Fibroblast of skin of left biceps (primary cell): ENCODE measurements at regions not wholly inside any gene's neighbourhood (a gene's known extent, or its start where the extent isn't known, plus 50 kb on each side); places are given as distances from the start of the nearest gene placed in this dataset.
"Not testable (repeated sequence)": the region's sequence is repeated elsewhere in the genome, so short reads cannot be mapped to it uniquely, and the experiment has no call there.

Experiments used
- DNase-seq, 2 experiments: peaks; one replicate each; pipeline ENCODE4 v3.0.0-alpha.2; 2013; ENCODE audit warnings: low read depth in 2 of 2

DNA sequence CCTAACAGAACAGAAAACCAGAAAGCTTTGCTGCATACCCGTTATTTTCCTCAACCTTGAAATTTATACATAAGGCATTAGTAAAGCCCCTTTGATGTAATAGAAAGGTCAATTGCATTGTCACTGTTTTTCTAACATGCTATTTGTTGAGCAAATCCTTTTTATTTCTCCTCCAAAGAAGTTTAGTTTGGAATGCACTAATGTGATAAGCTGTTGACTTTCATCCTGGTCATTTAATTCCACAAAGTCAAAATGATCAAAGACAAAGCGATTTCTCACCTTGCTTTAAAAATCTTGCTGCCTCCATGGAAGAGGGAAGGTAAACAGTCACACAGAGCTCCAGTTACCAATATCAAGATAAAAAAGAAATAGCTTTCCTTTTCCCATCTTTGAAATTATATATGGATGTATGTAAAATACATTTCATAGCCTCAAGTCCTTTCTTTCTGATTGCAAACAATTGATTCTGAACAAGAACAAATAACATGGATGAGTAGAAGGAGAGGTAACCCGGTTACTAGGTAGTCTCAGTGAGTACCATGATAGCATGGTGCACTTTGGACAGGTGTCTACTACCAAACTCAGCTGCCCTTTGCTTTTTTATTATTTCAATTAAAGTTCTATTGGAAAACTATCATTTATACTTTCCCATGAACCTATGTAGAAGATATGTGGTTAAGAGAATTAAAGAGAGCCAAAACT is 452.7 kb downstream of the STK39 start:
- no peak for DNase-seq

DNA sequence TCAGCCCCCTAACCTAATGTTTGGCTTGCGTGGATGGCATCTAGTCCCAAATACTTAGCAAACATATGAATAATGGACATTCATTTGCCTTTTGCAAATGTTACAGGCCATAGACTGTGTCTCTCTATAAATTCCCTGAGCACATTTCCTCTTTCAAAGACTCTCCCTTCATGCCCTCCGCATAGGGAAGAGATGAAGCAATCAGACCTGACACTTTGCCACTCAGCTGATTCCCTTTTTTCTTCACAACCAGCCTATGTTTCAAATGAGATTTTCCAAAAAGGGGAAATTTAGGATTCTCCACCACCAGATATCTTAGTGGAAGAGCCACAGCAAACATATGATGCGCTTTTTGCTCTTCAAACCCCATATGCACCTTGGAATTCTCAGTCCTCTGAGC is 453.7 kb downstream of the STK39 start:
- no peak for DNase-seq

DNA sequence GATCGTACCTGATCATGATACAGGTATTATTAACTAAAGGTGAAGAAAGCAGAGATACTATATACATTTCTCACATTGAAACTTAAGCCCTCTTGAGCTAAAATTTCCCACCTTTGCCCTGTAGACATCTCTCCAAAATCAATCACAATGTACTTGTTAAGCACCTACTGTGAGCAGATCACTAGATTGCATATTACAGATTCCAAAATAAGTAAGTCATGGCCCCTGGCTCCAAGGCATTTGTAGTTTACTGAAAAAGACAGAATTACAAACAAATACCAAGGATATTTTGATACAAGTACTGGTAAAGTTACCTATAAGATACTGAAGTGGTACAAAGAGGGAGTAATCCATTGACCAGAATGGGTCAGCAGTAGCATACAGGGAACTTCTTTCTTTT is 455.3 kb downstream of the STK39 start:
- DNase-seq = no peak

DNA sequence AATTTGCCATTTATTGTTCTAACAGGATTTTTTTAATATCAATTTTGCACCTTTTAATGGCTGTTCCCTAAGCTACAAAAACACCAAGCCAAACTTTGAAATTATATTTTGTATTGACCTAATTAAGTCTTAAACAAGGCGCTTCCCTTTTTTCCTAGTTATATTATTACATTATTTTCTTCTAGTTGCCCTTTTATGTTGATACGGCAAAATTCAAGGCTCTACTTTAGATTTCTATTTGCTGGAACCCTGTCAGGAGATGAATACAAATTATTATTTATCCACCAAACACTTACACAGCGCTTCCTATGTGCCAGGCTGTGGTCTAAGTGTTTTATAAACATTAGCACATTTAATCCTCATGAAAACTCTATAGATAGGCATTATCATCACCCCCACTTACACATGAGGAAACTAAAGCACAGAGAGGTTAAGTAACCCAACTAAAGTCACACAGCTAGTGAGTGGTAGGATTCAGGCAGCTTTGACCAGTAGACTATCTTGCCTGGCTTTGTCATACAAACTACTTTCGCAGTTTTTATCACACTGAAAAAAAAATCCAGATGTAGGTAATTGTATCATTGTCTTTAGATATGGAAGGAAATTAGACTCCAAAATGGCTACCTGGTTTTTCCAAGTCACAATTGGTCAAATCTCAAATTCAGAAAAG is 456.5 kb downstream of the STK39 start:
- DNase-seq = no peak

DNA sequence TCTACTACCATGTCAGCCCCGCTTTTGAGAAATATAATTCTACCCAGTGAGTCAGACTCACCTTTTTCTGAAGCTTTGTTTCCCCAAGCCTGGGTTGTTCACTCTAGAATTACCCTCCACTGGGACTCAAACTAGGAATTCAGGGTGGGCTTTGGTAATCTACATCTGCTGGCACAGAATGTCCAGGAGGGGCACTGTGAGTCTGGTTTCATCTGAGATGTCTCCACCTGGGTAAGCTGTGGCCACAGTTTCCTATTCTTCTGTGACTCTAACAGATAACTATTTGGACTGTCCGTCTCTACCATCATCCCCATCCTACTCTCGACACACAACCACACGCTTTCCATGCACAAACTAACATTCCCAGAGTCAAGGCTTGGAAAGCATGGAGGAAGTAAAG is 457.2 kb downstream of the STK39 start:
- DNase-seq = no peak

DNA sequence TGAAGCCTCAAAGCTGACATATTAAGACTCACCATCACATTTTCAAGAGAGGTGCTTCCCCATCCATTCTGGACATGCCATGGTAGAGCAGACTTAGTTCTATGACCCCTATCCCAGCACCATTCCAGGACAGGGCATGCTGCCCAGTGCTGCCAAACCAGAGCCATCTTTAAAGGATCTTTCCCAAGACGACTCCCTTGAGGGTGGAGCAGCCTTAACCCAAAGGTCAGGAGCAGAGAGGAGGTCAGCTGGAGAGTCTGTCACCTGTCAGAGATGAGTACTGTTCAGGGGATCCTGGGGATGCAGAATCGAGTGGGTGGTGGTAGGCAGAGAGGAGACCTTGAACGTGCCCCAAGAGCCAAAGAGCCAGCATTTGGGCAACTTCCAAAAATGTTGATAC is 459.8 kb downstream of the STK39 start:
- no peak for DNase-seq

DNA sequence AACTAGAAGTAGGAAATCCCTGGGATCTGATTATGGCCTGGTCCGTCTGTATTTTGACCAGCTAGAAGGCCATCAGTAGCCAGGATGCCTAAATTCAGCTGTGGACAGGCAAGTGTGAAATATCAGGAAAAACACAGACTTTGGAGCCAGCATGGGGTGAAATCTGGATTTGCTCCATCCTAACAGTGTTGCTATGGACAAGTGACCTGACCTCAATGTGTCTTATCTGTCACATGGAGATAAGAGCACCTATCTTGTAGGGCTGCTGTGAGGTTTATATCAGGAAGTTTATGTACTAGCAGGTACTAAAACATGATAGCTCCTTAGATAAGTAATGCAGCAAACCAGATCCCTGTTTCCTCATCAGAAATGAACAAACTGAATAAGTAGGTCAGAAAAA is 460.4 kb downstream of the STK39 start:
- DNase-seq = no peak

DNA sequence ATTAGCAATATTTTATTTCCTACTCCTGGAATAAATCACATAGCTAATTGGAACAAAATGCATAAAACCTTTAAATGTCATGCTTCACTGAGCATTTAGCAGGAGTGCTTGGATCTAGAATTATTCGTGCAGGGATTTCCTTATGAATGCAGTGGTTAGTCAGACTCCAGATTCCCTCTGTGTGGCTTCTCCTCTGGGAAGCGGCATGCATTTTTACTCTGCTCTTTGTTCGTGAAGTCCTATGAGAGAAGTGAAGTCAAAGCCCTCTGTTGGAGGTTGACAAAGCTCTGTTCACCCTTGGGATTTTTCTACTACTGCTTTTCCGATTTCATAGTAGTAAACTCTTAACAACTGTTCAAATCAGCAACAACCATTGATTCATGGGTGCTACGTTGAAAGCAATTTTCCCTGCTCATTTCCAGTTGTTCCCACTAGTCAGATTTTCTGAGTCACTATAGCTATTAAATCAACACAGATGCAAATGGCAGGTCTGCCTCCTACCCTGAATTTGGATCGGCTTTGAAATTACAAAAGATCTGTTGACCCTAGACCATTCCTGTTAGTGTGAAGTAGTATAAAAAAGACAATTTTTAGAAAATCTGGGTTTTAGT is 461.7 kb downstream of the STK39 start:
- DNase-seq = no peak

DNA sequence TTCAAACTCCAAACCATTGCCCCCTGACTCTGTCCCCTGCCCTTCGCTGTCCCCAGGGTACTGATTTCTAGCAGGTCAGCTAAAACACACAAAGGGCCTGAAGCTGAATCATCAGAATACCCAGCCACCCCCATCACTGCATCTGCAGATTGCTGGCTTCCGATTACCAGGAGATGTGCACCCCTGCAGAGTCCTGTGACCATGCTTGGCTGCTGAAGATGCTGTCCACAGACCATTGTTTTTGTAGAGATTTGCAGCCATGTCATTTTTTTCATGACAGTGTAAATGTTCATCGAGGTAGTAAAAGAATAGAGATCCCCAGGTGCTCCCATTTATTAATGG is 463.3 kb downstream of the STK39 start:
- no peak for DNase-seq

DNA sequence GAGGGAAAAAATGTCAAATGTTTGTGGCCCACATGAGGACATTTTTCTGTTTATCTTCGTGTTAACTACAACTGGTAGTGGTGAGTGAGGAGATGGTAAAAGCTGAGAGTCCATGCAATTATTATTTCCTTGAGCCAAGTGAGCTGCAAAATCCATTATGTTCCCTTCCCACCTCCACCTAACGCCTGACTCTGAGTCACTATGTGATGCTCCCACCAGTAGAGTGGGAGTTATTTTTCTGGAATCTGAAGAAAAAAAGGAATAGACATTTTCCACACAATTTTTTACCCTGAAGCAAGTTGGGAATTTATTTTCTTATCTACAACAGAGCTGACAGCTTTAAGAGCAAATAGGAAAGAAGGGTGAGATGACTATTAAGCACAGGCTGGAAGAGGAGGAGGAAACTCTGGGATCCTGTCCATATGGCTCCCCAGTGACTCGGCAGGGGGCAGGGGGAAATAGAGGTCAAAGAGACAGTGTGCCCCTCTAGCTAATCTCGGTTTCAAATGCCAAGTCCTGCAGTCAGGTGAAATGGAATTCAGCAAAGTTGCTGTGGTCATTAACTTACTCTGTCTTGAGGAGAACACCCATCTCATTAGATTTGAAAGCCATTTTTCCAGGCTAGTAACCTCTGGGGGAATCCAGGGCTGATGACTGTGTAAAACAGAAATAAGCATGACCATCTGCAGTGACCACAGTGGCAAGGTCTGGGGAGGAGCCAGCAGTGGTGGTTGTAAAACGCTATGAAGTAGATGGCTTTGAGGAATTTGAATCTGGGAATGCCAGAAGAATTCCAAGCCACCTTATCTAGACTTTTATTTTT is 463.9 kb downstream of the STK39 start:
- no peak for DNase-seq

DNA sequence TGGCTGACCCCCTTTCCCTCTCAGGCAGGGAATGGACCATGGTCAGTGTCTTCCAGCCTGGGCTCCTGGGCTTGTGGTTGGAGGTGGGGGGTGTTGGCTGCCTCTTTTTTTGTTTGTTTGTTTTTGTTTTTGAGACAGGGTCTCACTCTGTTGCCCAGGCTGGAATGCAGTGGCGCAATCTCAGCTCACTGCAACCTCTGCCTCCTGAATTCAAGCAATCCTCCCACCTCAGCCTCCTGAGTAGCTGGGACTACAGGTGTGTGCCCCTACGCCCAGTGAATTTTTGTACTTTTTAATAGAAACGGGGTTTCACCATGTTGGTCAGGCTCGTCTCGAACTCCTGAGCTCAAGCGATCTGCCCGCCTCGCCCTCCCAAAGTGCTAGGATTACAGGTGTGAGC is 465.8 kb downstream of the STK39 start:
- DNase-seq = not testable (repeated sequence)

DNA sequence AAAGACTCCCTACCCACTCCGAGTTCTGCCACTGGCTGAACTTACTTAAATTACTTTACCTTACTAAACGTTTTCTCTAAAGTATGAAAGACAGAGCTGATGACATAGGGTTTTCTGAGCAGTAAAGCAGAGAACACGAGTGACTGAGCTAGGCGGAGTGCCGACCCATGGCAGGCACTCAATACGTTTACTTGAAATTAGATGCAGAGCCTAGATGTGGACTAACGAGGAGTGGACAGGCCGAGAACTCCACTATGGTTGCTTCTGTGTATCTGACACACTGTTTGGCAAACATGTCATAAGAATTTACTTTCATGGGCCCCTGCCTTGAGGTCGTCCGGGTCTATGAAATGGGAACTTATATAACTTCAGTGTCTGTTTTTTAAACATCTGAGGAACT is 471.0 kb downstream of the STK39 start:
- no peak for DNase-seq

DNA sequence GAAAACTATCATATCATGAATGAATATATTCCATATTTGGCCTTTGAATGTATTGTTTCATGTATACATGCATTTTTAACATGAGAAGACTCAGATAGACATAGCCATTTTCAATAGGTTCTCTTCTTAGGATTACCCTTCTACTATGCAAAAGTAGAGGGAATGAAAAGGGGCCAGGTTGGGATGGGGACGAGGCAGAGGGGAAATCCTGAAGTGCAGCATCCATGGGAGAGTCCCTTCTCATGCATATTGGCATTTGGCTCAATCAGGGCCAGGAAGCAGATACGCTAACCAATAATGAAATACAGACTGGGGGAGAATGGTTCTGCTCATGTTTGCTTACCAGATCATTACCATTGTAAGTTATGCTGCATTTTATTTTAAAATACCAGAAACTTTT is 475.8 kb downstream of the STK39 start:
- no peak for DNase-seq

DNA sequence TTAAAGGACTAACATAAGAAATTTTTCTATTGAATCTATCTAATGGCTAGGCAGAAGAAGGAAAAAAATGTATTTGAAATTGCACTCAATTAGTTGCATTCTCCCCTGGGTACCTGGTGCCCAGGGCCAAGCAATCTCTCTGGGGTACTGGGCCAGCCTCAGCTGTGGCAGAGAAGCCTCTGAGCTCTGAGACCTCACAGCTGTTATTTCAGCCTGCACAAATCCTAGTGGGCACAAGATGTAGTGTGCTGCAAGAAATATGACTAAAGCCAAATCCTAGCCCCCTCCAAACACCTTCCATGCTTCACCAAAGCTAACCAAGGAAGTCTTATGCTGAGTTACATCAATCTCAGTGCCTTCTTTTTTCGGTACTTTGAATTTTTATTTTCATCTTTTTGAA is 478.4 kb downstream of the STK39 start:
- no peak for DNase-seq

DNA sequence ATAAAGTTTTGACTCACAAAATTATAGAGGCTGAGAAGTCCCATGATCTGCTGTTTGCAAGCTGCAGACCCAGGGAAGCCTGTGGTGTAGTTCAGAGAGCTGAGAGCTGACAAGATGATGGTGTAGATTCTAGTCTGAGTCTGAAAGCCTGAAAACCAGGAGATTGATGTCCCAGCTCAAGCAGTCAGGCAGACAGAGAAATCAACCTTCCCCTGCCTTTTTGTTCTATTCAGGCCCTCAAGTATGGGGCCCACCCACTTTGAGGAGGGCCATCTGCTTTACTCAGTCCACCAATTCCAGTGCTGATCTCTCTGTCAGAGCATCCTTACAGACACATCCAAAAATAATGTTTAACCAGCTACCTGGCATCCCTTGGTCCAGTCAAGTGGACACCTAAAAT is 479.6 kb downstream of the STK39 start:
- no peak for DNase-seq

DNA sequence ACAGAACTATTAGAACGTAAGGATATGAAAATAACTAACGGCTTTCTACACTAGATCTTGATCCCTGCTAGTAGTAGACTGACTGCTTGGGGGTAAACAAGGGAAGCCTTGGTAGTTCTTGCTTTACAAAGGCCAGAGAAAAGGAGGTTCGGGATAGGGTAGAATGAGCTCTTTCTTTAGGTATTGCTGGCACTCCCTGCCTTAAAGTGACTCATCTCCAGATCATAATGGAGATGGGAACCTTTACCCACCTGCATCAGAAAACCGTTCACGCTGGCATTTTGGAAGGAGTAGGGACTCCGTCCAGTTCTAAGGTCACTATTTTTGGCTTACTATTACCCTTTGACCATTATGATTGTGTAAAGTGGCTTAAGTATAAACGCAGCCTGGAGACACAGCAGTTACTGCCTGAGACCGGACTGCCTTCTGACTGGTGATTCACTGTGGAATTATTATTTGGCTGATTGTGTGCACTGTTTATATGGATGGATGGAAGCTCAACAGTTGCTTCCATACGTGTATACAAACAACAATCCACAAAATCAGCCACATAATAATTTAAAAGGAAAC is 482.5 kb downstream of the STK39 start:
- DNase-seq = no peak

DNA sequence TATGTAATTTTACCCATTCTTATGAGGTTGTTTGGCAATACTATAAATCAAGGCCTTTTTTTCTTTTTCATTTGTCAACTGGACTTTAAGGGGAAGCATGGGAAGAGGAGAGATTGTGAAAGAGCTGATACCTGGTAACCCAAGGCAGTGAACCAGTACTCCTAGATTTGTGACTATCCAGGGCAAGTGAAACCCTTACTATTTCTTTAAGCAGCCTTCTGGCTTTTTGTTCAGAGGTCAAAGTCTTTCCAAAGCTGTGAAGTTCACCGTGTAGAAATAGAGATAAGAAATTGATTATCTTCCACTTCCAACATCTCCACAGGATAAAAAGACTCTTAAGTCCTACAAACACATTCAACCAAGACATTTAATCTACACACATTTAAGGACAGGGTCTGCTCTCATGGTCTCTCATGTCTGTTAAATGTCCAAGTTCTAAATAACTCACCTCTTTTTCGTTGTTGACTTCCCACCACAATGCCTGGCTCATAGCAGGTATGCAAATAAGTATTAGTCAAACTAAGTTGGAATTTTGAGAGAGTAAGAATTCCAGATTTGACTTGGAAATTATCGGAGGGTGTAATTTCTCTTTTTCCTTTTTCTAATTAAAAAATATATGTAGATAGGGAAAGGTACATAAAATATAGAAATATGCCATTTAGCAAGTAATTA is 485.8 kb downstream of the STK39 start:
- DNase-seq = no peak

DNA sequence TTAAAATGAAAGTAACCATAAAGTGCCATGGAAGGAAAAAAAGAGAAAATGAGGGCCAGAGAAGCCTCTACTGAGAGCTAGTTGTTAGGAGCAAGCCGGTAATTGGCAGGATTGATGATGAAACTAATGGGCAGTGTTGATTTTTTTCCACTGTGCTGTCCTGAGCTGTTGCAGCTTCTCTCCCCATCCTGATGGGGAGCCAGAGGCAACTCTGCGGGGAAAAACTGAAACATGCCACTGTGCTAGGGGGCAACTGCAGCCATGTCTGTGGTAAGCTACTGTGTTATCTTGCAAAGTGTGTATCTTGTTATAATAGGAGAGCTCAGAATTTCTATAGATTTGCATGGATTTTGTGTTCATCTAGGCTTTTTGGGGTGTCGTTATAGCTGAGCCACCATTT is 487.9 kb downstream of the STK39 start:
- no peak for DNase-seq

DNA sequence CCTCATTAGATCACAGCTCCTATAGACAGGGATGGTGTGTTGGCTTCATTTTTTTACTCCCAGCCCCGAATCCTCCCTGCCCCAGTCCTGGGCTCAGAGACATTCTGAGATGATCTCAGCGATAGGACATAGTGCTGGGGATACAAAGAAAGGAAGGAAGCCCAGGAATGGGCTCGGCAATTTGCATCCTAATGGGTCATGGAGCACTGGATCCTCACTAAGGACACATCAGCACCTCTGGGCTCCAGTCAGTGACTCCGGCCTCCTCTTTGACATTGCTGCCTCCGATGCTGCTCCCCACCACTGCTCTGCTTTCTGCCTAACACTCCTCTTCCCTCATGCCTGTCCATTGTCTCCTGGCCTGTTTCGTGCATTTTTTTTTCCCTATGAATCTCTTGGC is 489.1 kb downstream of the STK39 start:
- no peak for DNase-seq

DNA sequence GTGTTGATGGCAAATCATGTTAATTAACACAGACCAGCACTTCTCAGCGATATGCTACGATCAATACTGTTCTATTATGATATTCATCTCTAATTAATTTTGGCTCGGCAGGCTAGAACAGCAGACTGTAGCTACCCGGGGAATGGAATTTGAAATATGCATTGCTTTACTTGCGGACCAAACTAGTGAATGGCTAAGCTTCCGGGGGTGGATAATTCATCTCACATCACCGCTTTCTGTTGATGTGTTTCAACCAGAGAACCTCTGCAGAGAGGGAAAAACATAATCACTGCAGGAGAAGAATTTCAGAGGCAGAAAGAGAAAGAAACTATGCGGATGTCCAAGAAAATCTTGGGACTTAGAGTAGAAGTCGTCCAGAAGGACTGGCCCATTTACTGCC is 490.9 kb downstream of the STK39 start:
- no peak for DNase-seq

DNA sequence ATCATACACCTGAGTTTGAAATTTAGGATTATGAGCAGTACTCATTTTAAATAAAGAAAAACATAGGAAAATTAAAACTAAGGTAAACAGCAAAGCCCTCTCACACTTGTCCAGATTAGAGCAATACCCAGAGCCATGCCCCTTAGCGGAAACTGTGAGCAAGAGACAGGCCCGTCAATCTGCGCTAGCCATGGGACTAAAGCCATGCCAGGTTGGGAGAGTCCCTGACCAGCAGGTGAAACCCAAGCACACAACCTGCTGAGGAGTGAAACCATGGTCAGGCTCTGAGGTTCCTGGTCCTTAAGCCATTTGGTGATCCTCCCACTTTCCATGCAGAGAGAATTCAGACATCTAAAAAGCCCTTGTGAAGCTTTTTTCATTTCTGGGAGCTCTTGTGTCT is 494.3 kb downstream of the STK39 start:
- DNase-seq = no peak

DNA sequence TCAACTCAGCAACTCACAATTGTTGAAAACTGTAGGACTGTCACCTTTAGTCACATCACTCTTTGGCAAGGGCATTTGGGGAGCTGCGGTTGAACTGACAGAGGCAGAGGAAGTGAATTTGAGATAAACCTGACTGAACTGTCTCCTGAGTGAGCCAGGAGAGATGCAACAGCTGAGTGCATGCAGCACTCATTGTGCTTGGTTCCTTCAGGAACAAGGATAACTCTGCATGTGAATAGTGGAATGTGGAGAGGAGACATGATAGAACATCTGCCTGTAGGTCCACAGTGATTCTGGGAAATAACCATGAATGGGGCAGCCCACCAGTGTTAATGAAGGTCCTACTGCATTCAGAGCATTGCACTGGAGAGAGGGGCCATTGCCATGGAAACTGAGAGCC is 494.7 kb downstream of the STK39 start:
- DNase-seq = no peak
